ENCODE measurements at regions not wholly inside any gene's neighbourhood (a gene's known extent, or its start where the extent isn't known, plus 50 kb on each side); places are given as distances from the start of the nearest gene placed in this dataset.

DNA sequence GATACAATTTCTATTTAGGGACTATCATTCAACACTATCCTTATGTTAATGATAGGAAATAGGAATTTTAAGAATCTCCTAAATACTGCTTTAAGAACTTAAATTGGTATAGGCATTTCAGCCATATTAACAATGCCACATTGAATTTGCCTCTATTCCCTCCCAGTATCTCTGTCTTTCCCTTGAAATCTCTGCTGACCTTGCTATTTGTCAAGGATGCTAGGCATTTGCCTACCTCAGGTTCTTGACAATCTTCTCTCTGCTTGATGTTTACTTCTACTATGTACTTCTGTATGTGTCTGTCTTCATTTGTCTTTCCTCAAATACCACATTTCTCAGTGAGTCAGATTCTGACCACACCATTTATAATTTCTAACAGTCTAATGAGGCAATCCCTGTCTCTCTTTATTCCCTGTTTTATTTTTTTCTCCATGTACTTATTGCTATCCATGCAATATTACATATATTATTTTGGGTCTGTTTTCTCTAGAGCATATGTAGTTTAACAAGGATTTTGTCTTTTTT lies 1461.4 kb upstream of the CDH9 start:
- Histone ChIP-seq H3K79me2 (ENCODE audit: control insufficient read depth in 1 of 2, insufficient read depth in 2 of 2, low read length in 2 of 2) (no peaks in the 10 kb centered on the region), H3K23me2 (ENCODE audit: low read depth, low read length) (no peaks in the 10 kb centered on the region), H4K20me1 (replicated peaks in 1 of 2; ENCODE audit: control insufficient read depth in 1 of 2, insufficient read depth in 2 of 2, low read length in 2 of 2) (no peaks in the 10 kb centered on the region), H3K4ac (replicated peaks; ENCODE audit: insufficient read length, low read depth, low read length) (no peak overlapping the region), H3K27ac (ENCODE audit: low read depth, low read length) (no peak overlapping the region), H3K4me3 (ENCODE audit: extremely low read depth in 1 of 4, insufficient read depth in 2 of 4, low read depth in 3 of 4, low read length in 4 of 4) (no peak overlapping the region), H2BK12ac (ENCODE audit: low read depth, low read length) (no peak overlapping the region), H3K4me2 (ENCODE audit: insufficient read depth in 1 of 2, low read depth in 2 of 2, low read length in 2 of 2) (no peak overlapping the region), H3K27me3 (replicated peaks in 1 of 4; ENCODE audit: control insufficient read depth in 3 of 4, extremely low read depth in 1 of 4, insufficient read depth in 3 of 4, low read length in 3 of 4) (no peaks in the 10 kb centered on the region), H3K23ac (ENCODE audit: insufficient read length) (no peak overlapping the region), H2BK20ac (ENCODE audit: low read length) (no peak overlapping the region), H3K4me1 (replicated peaks in 1 of 4; ENCODE audit: control insufficient read depth in 3 of 4, insufficient read depth in 4 of 4, low read length in 3 of 4) (no peaks in the 10 kb centered on the region), H2AFZ (ENCODE audit: low read length) (no peak overlapping the region), H4K5ac (ENCODE audit: insufficient read length, low read depth, low read length) (no peak overlapping the region), H3K56ac (replicated peaks; ENCODE audit: insufficient read length, low read depth, low read length) (no peak overlapping the region), H3K79me1 (ENCODE audit: low read depth, low read length) (no peaks in the 10 kb centered on the region), H4K8ac (ENCODE audit: extremely low read depth, insufficient read depth, low read length) (no peak overlapping the region), H3K9me3 (ENCODE audit: insufficient read depth in 2 of 2, low read depth in 1 of 2, low read length in 1 of 2) (no peaks in the 10 kb centered on the region), H4K91ac (replicated peaks; ENCODE audit: insufficient read length, low read length) (no peak overlapping the region), H3K18ac (ENCODE audit: extremely low read depth, low read length) (no peak overlapping the region), H2BK120ac (replicated peaks; ENCODE audit: low read depth, low read length) (no peak overlapping the region), H2BK5ac (ENCODE audit: low read depth, low read length) (no peak overlapping the region), H3K9ac (replicated peaks in 1 of 4; ENCODE audit: extremely low read depth in 1 of 4, low read depth in 3 of 4, low read length in 3 of 4) (no peak overlapping the region), H2AK5ac (ENCODE audit: low read depth, low read length) (no peak overlapping the region), H2BK15ac (ENCODE audit: low read length) (no peak overlapping the region), H3K36me3 (ENCODE audit: control insufficient read depth in 2 of 4, insufficient read depth in 4 of 4, low read length in 3 of 4) (no peaks in the 10 kb centered on the region), H3K14ac (ENCODE audit: insufficient read length) (no peak overlapping the region)
- DNase-seq (ENCODE audit: low read depth in 1 of 2, low spot score in 2 of 2) (no peak), FAIRE-seq (no peak)
- no peak for TF ChIP-seq PHF8 (conservative IDR thresholded peaks at IDR 0.05; ENCODE audit: low read depth, low read length)
- peak; percentile 42; the same call in 1 of the 2 replicates for TF ChIP-seq MAFK (IDR thresholded peaks at IDR 0.05; ENCODE audit: low read depth, low read length)
- ChIA-PET POLR2A (ENCODE audit: partially characterized antibody) (no interaction called here), CTCF (ENCODE audit: partially characterized antibody) (no interaction called here)

Measured in H1 (cell line).